ENCODE measurements at regions not wholly inside any gene's neighbourhood (a gene's known extent, or its start where the extent isn't known, plus 50 kb on each side); places are given as distances from the start of the nearest gene placed in this dataset.

GRCh38 chr2:51329512-51329911 lies 297.6 kb upstream of the NRXN1 start:
- TF ChIP-seq CTCF (conservative IDR thresholded peaks at IDR 0.05; ENCODE audit: low read depth in 2 of 2) = no peak
- TF ChIP-seq NANOG (IDR thresholded peaks at IDR 0.05; ENCODE audit: borderline replicate concordance) = no peak
- no peak for TF ChIP-seq POLR2AphosphoS5 (IDR thresholded peaks at IDR 0.05; ENCODE audit: low read depth)
- TF ChIP-seq ETS1 (IDR thresholded peaks at IDR 0.05) = no peak
- TF ChIP-seq EZH2 (IDR thresholded peaks at IDR 0.05; ENCODE audit: low read depth, unreplicated experiment) = no peak
- TF ChIP-seq CREB1 (CRISPR knock-in tag; IDR thresholded peaks at IDR 0.05; ENCODE audit: low read depth) = no peak
- no peak for TF ChIP-seq ZNF462 (CRISPR knock-in tag; IDR thresholded peaks at IDR 0.05)
- no peak for TF ChIP-seq REST (IDR thresholded peaks at IDR 0.05; ENCODE audit: unreplicated experiment)
- DNase-seq (ENCODE audit: low spot score) (no peak), ATAC-seq (no peak)
- Histone ChIP-seq H3K36me3 (ENCODE audit: insufficient read depth) (no peaks in the 10 kb centered on the region), H3K4me2 (no peak overlapping the region), H3K27ac (ENCODE audit: low read depth) (no peak overlapping the region), H4K20me1 (replicated peaks; ENCODE audit: insufficient read depth) (no peaks in the 10 kb centered on the region), H3F3A (replicated peaks; ENCODE audit: low read depth) (no peaks in the 10 kb centered on the region), H3K9me2 (ENCODE audit: insufficient read depth) (0 out of 2 replicates have a peak, but pooled peaks cover 6% of the 10 kb centered on the region), H3K79me2 (replicated peaks; ENCODE audit: insufficient read depth) (no peaks in the 10 kb centered on the region), H3K4me1 (ENCODE audit: insufficient read depth) (no peaks in the 10 kb centered on the region), H3K27me3 (ENCODE audit: insufficient read depth) (no peaks in the 10 kb centered on the region), H3K4me3 (no peak overlapping the region), H2AFZ (no peak overlapping the region)
- no peak overlapping the region for H3K4me3 Mint-ChIP-seq
- no peaks in the 10 kb centered on the region for H3K36me3 Mint-ChIP-seq (ENCODE audit: low read depth)
- no peaks in the 10 kb centered on the region for H3K27me3 Mint-ChIP-seq (ENCODE audit: insufficient read depth, low read depth, poor library complexity)
- H3K4me1 Mint-ChIP-seq = no peaks in the 10 kb centered on the region; the same call in 2 of the 3 replicates
- no peak overlapping the region for H3K27ac Mint-ChIP-seq
- H3K9me3 Mint-ChIP-seq = no peaks in the 10 kb centered on the region

All from GM23338 (cell line).